ENCODE measurements at regions not wholly inside any gene's neighbourhood (a gene's known extent, or its start where the extent isn't known, plus 50 kb on each side); places are given as distances from the start of the nearest gene placed in this dataset.

GRCh38 chr9:12363439-12363838 is 329.7 kb upstream of the TYRP1 start:
- Histone ChIP-seq H3K4me1 (ENCODE audit: insufficient read depth) (no peaks in the 10 kb centered on the region), H2AFZ (no peak overlapping the region), H3F3A (ENCODE audit: insufficient read depth) (no peaks in the 10 kb centered on the region), H3K9me2 (ENCODE audit: insufficient read depth) (no peaks in the 10 kb centered on the region), H3K36me3 (ENCODE audit: low read depth) (no peaks in the 10 kb centered on the region), H3K4me3 (no peak overlapping the region), H3K27me3 (replicated peaks; ENCODE audit: insufficient read depth) (no peaks in the 10 kb centered on the region), H3K9ac (no peak overlapping the region), H3K27ac (no peak overlapping the region), H3K79me2 (ENCODE audit: insufficient read depth) (no peaks in the 10 kb centered on the region), H3K4me2 (ENCODE audit: unreplicated experiment) (no peak overlapping the region), H3K9me3 (ENCODE audit: low read depth) (no peaks in the 10 kb centered on the region), H4K20me1 (ENCODE audit: insufficient read depth) (no peaks in the 10 kb centered on the region)
- no peak for TF ChIP-seq EZH2 (IDR thresholded peaks at IDR 0.05; ENCODE audit: insufficient read depth, poor library complexity, severe bottlenecking)
- TF ChIP-seq EZH2phosphoT487 (IDR thresholded peaks at IDR 0.05; ENCODE audit: insufficient read depth, low read depth), result no peak
- DNase-seq, result no peak
- WGBS, 2 experiments (ENCODE audit: low coverage in 1 of 2, low lambda C conversion rate in 2 of 2, missing lambda C conversion rate in 2 of 2), result 3 to 4% methylated on average over 2 of the region's 2 CpGs
- in situ Hi-C loops (cut with MboI), result no loop called here

- in situ Hi-C loops (cut with MboI), result no loop called here
- Histone ChIP-seq H3F3A (ENCODE audit: insufficient read depth) (no peaks in the 10 kb centered on the region), H3K36me3 (ENCODE audit: low read depth) (no peaks in the 10 kb centered on the region), H3K79me2 (ENCODE audit: insufficient read depth) (no peaks in the 10 kb centered on the region), H3K9me3 (ENCODE audit: low read depth) (no peaks in the 10 kb centered on the region), H2AFZ (no peak overlapping the region), H3K9ac (no peak overlapping the region), H3K27me3 (replicated peaks; ENCODE audit: insufficient read depth) (no peaks in the 10 kb centered on the region), H3K4me1 (ENCODE audit: insufficient read depth) (no peaks in the 10 kb centered on the region), H4K20me1 (ENCODE audit: insufficient read depth) (no peaks in the 10 kb centered on the region), H3K27ac (no peak overlapping the region), H3K4me3 (no peak overlapping the region), H3K4me2 (ENCODE audit: unreplicated experiment) (no peak overlapping the region), H3K9me2 (ENCODE audit: insufficient read depth) (no peaks in the 10 kb centered on the region)
- WGBS, 2 experiments (ENCODE audit: low coverage in 1 of 2, low lambda C conversion rate in 2 of 2, missing lambda C conversion rate in 2 of 2), result 9 to 11% methylated on average over 2 of the region's 2 CpGs
- no peak for TF ChIP-seq EZH2phosphoT487 (IDR thresholded peaks at IDR 0.05; ENCODE audit: insufficient read depth, low read depth)
- no peak for TF ChIP-seq EZH2 (IDR thresholded peaks at IDR 0.05; ENCODE audit: insufficient read depth, poor library complexity, severe bottlenecking)
- DNase-seq, result no peak
Observed at GRCh38 chr9:12368569-12368968, 324.6 kb upstream of the TYRP1 start.

- DNase-seq, result no peak
- Histone ChIP-seq H3K36me3 (ENCODE audit: low read depth) (no peaks in the 10 kb centered on the region), H3K9ac (no peak overlapping the region), H3K9me3 (ENCODE audit: low read depth) (no peaks in the 10 kb centered on the region), H3K4me3 (no peak overlapping the region), H3K9me2 (ENCODE audit: insufficient read depth) (no peaks in the 10 kb centered on the region), H3F3A (ENCODE audit: insufficient read depth) (no peaks in the 10 kb centered on the region), H3K27ac (no peak overlapping the region), H3K4me2 (ENCODE audit: unreplicated experiment) (no peak overlapping the region), H3K79me2 (ENCODE audit: insufficient read depth) (no peaks in the 10 kb centered on the region), H3K27me3 (replicated peaks; ENCODE audit: insufficient read depth) (no peaks in the 10 kb centered on the region), H3K4me1 (ENCODE audit: insufficient read depth) (no peaks in the 10 kb centered on the region), H4K20me1 (ENCODE audit: insufficient read depth) (no peaks in the 10 kb centered on the region), H2AFZ (no peak overlapping the region)
- WGBS, 2 experiments (ENCODE audit: low coverage in 1 of 2, low lambda C conversion rate in 2 of 2, missing lambda C conversion rate in 2 of 2), result 12 to 20% methylated on average over 2 of the region's 2 CpGs
- TF ChIP-seq EZH2 (IDR thresholded peaks at IDR 0.05; ENCODE audit: insufficient read depth, poor library complexity, severe bottlenecking) (no peak), EZH2phosphoT487 (IDR thresholded peaks at IDR 0.05; ENCODE audit: insufficient read depth, low read depth) (no peak)
- in situ Hi-C loops (cut with MboI), result no loop called here
Observed at GRCh38 chr9:12391839-12392509, 301.2 kb upstream of the TYRP1 start.

GRCh38 chr9:12394105-12394504 is 299.1 kb upstream of the TYRP1 start:
- in situ Hi-C loops (cut with MboI), result no loop called here
- H3K4me3 ChIP-seq, result no peak overlapping the region
- no peaks in the 10 kb centered on the region for H3K4me1 ChIP-seq (ENCODE audit: insufficient read depth)
- no peaks in the 10 kb centered on the region for H3K79me2 ChIP-seq (ENCODE audit: insufficient read depth)
- no peak for DNase-seq
- no peaks in the 10 kb centered on the region for H4K20me1 ChIP-seq (ENCODE audit: insufficient read depth)
- no peak overlapping the region for H3K9ac ChIP-seq
- H3K27me3 ChIP-seq (replicated peaks; ENCODE audit: insufficient read depth), result no peaks in the 10 kb centered on the region
- no peaks in the 10 kb centered on the region for H3K36me3 ChIP-seq (ENCODE audit: low read depth)
- TF ChIP-seq EZH2phosphoT487 (IDR thresholded peaks at IDR 0.05; ENCODE audit: insufficient read depth, low read depth), result no peak
- 5 to 6% methylated on average over 1 of the region's 1 CpG for WGBS, 2 experiments (ENCODE audit: low coverage in 1 of 2, low lambda C conversion rate in 2 of 2, missing lambda C conversion rate in 2 of 2)
- no peaks in the 10 kb centered on the region for H3K9me3 ChIP-seq (ENCODE audit: low read depth)
- no peak overlapping the region for H3K27ac ChIP-seq
- no peak overlapping the region for H3K4me2 ChIP-seq (ENCODE audit: unreplicated experiment)
- no peaks in the 10 kb centered on the region for H3F3A ChIP-seq (ENCODE audit: insufficient read depth)
- no peaks in the 10 kb centered on the region for H3K9me2 ChIP-seq (ENCODE audit: insufficient read depth)
- H2AFZ ChIP-seq, result no peak overlapping the region

- Histone ChIP-seq H3K36me3 (ENCODE audit: low read depth) (no peaks in the 10 kb centered on the region), H3K27ac (no peak overlapping the region), H3F3A (ENCODE audit: insufficient read depth) (no peaks in the 10 kb centered on the region), H3K4me3 (no peak overlapping the region), H3K27me3 (replicated peaks; ENCODE audit: insufficient read depth) (no peaks in the 10 kb centered on the region), H3K4me1 (ENCODE audit: insufficient read depth) (no peaks in the 10 kb centered on the region), H4K20me1 (ENCODE audit: insufficient read depth) (no peaks in the 10 kb centered on the region), H3K9me3 (ENCODE audit: low read depth) (no peaks in the 10 kb centered on the region), H3K4me2 (ENCODE audit: unreplicated experiment) (no peak overlapping the region), H3K9ac (no peak overlapping the region), H2AFZ (no peak overlapping the region), H3K9me2 (ENCODE audit: insufficient read depth) (no peaks in the 10 kb centered on the region), H3K79me2 (ENCODE audit: insufficient read depth) (no peaks in the 10 kb centered on the region)
- 3 to 4% methylated on average over 2 of the region's 2 CpGs for WGBS, 2 experiments (ENCODE audit: low coverage in 1 of 2, low lambda C conversion rate in 2 of 2, missing lambda C conversion rate in 2 of 2)
- DNase-seq, result no peak
- TF ChIP-seq EZH2 (IDR thresholded peaks at IDR 0.05; ENCODE audit: insufficient read depth, poor library complexity, severe bottlenecking) (no peak), EZH2phosphoT487 (IDR thresholded peaks at IDR 0.05; ENCODE audit: insufficient read depth, low read depth) (no peak)
- in situ Hi-C loops (cut with MboI), result no loop called here
Observed at GRCh38 chr9:12403721-12404120, 289.5 kb upstream of the TYRP1 start.

Data from GM23248 (cell line).